ENCODE measurements at regions not wholly inside any gene's neighbourhood (a gene's known extent, or its start where the extent isn't known, plus 50 kb on each side); places are given as distances from the start of the nearest gene placed in this dataset.

DNA sequence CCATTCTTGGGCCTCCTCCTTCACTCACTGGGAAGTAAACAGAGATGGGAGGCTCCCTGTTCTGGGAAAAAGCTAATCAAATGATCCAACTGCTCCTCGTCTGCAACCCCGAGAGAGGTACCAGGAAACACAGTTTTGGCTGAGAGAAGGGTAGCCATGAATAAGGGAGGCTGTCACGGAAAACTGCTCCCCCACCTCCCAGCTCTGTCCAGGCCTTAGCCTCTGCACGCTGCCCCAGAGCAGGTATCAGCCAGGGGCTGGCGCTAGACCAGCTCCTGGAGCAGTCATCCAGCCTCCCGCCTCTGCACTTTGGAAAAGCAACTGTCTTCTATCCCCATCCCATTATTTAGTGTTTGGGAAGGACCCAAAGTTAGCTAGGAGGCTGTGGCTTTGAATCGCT lies 266.1 kb downstream of the NDUFS4 start:
- TF ChIP-seq CTCF (conservative IDR thresholded peaks at IDR 0.05; ENCODE audit: low read depth, low read length) (no peak), EZH2 (IDR thresholded peaks at IDR 0.05; ENCODE audit: borderline replicate concordance, low read depth, low read length, poor library complexity, severe bottlenecking) (no peak)
